ENCODE measurements at regions not wholly inside any gene's neighbourhood (a gene's known extent, or its start where the extent isn't known, plus 50 kb on each side); places are given as distances from the start of the nearest gene placed in this dataset.

DNA sequence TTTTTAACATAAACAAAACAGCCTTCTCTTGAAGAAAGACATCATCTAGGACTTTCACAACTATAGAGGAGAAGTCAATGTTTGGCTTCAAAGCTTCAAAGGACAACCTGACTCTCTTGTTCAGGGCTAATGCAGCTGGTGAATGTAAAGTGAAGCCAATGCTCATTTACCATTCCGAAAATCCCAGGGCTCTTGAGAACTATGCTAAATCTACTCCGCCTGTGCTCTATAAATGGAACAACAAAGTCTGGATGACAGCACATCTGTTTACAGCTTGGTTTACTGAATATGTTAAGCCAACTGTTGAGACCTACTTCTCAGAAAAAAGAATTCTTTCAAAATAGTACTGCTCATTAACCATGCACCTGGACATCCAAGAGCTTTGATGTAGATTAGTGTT is 259.8 kb upstream of the NR5A2 start:
- TF ChIP-seq HDGF (IDR thresholded peaks at IDR 0.05): no peak
- TF ChIP-seq POLR2A (IDR thresholded peaks at IDR 0.05; ENCODE audit: low read depth, low read length): no peak
- TF ChIP-seq RAD21 (IDR thresholded peaks at IDR 0.05; ENCODE audit: insufficient read depth, low read depth, low read length): no peak
- no peak for TF ChIP-seq CEBPB (IDR thresholded peaks at IDR 0.05; ENCODE audit: borderline replicate concordance in 1 of 2, low read depth in 2 of 2, low read length in 2 of 2)
- no peak for TF ChIP-seq SMC3 (IDR thresholded peaks at IDR 0.05; ENCODE audit: borderline replicate concordance, low read length)
- TF ChIP-seq EZH2 (IDR thresholded peaks at IDR 0.05; ENCODE audit: borderline replicate concordance, control insufficient read depth, low read depth, low read length): no peak
- TF ChIP-seq POLR2AphosphoS5 (IDR thresholded peaks at IDR 0.05; ENCODE audit: low read length): no peak
- TF ChIP-seq DPF2 (IDR thresholded peaks at IDR 0.05): no peak
- TF ChIP-seq, protein P1, sequence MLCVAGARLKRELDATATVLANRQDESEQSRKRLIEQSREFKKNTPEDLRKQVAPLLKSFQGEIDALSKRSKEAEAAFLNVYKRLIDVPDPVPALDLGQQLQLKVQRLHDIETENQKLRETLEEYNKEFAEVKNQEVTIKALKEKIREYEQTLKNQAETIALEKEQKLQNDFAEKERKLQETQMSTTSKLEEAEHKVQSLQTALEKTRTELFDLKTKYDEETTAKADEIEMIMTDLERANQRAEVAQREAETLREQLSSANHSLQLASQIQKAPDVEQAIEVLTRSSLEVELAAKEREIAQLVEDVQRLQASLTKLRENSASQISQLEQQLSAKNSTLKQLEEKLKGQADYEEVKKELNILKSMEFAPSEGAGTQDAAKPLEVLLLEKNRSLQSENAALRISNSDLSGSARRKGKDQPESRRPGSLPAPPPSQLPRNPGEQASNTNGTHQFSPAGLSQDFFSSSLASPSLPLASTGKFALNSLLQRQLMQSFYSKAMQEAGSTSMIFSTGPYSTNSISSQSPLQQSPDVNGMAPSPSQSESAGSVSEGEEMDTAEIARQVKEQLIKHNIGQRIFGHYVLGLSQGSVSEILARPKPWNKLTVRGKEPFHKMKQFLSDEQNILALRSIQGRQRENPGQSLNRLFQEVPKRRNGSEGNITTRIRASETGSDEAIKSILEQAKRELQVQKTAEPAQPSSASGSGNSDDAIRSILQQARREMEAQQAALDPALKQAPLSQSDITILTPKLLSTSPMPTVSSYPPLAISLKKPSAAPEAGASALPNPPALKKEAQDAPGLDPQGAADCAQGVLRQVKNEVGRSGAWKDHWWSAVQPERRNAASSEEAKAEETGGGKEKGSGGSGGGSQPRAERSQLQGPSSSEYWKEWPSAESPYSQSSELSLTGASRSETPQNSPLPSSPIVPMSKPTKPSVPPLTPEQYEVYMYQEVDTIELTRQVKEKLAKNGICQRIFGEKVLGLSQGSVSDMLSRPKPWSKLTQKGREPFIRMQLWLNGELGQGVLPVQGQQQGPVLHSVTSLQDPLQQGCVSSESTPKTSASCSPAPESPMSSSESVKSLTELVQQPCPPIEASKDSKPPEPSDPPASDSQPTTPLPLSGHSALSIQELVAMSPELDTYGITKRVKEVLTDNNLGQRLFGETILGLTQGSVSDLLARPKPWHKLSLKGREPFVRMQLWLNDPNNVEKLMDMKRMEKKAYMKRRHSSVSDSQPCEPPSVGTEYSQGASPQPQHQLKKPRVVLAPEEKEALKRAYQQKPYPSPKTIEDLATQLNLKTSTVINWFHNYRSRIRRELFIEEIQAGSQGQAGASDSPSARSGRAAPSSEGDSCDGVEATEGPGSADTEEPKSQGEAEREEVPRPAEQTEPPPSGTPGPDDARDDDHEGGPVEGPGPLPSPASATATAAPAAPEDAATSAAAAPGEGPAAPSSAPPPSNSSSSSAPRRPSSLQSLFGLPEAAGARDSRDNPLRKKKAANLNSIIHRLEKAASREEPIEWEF (IDR thresholded peaks at IDR 0.05; ENCODE audit: insufficient replicate concordance, low read depth, low read length): no peak
- TF ChIP-seq, protein P2, sequence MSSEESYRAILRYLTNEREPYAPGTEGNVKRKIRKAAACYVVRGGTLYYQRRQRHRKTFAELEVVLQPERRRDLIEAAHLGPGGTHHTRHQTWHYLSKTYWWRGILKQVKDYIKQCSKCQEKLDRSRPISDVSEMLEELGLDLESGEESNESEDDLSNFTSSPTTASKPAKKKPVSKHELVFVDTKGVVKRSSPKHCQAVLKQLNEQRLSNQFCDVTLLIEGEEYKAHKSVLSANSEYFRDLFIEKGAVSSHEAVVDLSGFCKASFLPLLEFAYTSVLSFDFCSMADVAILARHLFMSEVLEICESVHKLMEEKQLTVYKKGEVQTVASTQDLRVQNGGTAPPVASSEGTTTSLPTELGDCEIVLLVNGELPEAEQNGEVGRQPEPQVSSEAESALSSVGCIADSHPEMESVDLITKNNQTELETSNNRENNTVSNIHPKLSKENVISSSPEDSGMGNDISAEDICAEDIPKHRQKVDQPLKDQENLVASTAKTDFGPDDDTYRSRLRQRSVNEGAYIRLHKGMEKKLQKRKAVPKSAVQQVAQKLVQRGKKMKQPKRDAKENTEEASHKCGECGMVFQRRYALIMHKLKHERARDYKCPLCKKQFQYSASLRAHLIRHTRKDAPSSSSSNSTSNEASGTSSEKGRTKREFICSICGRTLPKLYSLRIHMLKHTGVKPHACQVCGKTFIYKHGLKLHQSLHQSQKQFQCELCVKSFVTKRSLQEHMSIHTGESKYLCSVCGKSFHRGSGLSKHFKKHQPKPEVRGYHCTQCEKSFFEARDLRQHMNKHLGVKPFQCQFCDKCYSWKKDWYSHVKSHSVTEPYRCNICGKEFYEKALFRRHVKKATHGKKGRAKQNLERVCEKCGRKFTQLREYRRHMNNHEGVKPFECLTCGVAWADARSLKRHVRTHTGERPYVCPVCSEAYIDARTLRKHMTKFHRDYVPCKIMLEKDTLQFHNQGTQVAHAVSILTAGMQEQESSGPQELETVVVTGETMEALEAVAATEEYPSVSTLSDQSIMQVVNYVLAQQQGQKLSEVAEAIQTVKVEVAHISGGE (CRISPR knock-in tag; IDR thresholded peaks at IDR 0.05): no peak
